ENCODE measurements at regions not wholly inside any gene's neighbourhood (a gene's known extent, or its start where the extent isn't known, plus 50 kb on each side); places are given as distances from the start of the nearest gene placed in this dataset.

DNA sequence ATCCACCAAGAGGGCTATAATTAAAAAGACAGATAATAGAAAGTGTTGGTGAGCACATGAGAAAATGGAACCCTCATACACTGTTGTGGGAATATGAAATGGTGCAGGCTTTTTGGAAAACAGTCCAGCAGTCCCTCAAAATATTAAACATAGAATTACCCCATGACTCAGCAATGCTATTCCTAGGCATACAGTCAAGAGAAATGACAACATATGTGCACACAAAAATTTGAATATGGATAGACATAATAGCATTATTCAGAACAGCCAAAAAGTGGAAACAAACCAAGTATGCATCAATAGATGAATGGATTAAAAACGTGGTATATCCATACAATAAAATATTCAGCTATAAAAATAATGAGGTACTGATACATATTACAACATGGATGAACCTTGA is 64.5 kb upstream of the GDF10 start:
- TF ChIP-seq TAF1 (conservative IDR thresholded peaks at IDR 0.05) (no peak), SP1 (IDR thresholded peaks at IDR 0.05) (no peak), JUND (IDR thresholded peaks at IDR 0.05) (no peak), FOXA2 (IDR thresholded peaks at IDR 0.05) (no peak), RXRA (IDR thresholded peaks at IDR 0.05) (no peak)
- TF ChIP-seq, protein P1, sequence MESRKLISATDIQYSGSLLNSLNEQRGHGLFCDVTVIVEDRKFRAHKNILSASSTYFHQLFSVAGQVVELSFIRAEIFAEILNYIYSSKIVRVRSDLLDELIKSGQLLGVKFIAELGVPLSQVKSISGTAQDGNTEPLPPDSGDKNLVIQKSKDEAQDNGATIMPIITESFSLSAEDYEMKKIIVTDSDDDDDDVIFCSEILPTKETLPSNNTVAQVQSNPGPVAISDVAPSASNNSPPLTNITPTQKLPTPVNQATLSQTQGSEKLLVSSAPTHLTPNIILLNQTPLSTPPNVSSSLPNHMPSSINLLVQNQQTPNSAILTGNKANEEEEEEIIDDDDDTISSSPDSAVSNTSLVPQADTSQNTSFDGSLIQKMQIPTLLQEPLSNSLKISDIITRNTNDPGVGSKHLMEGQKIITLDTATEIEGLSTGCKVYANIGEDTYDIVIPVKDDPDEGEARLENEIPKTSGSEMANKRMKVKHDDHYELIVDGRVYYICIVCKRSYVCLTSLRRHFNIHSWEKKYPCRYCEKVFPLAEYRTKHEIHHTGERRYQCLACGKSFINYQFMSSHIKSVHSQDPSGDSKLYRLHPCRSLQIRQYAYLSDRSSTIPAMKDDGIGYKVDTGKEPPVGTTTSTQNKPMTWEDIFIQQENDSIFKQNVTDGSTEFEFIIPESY (IDR thresholded peaks at IDR 0.05): no peak
- TF ChIP-seq, protein P2, sequence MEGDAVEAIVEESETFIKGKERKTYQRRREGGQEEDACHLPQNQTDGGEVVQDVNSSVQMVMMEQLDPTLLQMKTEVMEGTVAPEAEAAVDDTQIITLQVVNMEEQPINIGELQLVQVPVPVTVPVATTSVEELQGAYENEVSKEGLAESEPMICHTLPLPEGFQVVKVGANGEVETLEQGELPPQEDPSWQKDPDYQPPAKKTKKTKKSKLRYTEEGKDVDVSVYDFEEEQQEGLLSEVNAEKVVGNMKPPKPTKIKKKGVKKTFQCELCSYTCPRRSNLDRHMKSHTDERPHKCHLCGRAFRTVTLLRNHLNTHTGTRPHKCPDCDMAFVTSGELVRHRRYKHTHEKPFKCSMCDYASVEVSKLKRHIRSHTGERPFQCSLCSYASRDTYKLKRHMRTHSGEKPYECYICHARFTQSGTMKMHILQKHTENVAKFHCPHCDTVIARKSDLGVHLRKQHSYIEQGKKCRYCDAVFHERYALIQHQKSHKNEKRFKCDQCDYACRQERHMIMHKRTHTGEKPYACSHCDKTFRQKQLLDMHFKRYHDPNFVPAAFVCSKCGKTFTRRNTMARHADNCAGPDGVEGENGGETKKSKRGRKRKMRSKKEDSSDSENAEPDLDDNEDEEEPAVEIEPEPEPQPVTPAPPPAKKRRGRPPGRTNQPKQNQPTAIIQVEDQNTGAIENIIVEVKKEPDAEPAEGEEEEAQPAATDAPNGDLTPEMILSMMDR (IDR thresholded peaks at IDR 0.05; ENCODE audit: low read depth, low read length, missing input control): no peak
- TF ChIP-seq, protein P3, sequence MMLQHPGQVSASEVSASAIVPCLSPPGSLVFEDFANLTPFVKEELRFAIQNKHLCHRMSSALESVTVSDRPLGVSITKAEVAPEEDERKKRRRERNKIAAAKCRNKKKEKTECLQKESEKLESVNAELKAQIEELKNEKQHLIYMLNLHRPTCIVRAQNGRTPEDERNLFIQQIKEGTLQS (IDR thresholded peaks at IDR 0.05): no peak
- TF ChIP-seq, protein P4, sequence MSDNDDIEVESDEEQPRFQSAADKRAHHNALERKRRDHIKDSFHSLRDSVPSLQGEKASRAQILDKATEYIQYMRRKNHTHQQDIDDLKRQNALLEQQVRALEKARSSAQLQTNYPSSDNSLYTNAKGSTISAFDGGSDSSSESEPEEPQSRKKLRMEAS (IDR thresholded peaks at IDR 0.05): no peak

Measured in liver (tissue), 3 donors.